Iris pigment epithelial cell (primary cell): ENCODE measurements at regions not wholly inside any gene's neighbourhood (a gene's known extent, or its start where the extent isn't known, plus 50 kb on each side); places are given as distances from the start of the nearest gene placed in this dataset.
"Not testable (repeated sequence)": the region's sequence is repeated elsewhere in the genome, so short reads cannot be mapped to it uniquely, and the experiment has no call there.

Experiments
- DNase-seq: peaks from one replicate; pipeline ENCODE4 v3.0.0-alpha.2; 2011; ENCODE audit warnings: low read depth

DNA sequence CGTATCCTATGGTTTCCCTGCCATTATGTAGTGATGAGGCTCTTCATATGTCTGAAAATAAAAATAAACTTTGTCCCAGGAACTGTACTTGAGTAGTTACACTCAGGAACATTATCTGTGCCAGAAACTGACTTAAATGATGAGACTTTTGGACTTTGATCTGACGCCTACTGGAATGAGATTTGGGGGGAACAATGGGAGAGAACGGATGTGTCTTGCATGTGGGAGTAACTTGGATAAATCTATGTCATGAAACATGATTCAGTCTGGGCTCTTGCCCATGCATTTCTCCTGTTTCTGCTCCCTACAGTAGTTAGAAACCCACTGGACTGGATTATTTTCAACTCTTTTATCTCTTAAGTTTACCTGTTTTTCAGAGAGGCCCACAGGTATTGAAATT is 2351.4 kb downstream of the PCDH7 start:
- DNase-seq, result peak; percentile 17

DNA sequence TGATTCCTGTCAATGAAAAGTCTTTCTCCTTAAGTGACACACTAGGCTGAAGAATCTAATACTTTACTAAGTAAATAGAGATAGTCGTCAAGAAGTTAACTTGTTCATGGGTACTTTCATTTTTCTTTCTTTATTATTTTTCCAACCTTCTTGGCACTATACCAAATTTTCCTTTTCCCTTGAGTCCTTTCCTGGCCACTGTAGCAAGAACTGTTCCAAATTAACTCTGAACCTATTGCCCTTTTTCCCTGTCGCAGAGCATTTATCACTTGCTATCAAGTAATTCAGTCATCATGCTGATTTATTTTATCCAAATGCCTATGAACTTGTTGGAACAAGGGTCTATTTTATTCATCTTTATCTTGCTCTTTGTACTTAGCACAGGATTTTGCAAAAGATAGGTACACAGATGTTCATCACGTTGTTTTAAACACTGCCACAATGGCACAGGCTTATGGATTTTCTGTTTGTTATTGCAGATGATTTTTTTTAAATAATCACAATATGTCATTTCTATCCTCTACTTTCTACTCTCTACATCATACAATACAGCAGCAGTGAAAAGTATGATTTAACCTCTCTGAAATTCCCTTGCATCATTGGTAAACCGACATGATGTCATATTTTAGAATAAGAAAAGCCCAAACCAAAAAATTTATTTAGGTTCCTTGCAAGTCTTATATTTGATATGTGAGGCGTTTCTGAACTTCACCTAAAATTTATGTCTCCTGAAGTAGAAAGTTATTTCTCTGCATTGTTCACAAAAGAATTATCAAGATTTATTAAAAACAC is 2352.3 kb downstream of the PCDH7 start:
- peak; percentile 8 for DNase-seq

DNA sequence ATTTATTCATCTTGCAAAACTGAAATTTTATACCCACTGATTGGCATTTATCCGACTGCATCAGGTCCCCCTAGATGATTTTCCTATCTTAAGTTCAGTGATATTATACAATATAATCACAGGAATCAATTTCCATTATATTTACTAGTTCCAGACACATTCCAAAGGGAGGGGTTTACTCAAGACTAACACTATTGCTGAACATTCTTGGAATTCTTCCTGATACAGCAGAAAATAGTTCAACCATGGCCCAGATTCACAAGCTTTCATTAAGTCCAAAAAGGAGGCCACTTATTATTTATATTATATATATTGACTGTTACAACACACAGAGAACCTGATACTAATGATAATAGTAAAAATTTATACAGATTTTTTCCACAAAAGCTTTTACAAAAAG is 2353.6 kb downstream of the PCDH7 start:
- DNase-seq, result peak; percentile 78

DNA sequence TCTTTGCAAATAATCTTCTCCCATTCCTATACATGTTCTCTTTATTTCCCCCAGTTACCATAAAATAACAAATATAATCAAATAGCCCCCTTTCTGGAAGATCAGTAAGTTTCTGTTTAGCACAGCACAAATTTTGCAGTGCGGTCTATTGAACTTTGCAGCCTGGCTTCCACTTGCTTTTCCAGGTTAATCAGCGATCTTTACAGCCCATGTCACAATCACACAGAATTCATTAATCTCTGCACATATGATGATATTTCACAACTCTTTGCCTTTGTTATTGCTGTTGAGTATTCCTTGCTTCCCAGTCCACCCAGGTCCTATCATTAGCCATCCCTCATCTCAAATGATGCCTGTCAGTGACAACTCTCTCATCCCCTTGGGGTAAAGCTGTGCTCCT is 2358.0 kb downstream of the PCDH7 start:
- no peak for DNase-seq

DNA sequence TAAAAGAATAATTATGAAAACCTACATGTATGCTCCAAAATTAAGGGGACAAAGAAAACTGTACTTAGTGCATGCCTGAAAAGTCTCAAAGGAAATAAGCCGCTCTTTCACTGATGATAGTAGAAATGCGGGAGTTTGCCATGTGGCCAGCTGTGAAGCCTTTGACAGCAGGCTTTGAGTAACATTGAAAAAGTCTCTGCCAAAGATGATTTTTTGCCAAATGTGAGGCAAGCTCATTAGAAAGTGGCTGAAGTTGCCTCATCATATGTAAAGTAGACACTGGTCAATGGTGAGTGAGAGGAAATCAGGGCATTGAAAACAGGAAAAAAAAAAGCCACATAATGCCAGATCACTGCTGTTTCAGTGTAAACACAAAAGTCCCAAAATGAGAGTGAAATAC is 2360.1 kb downstream of the PCDH7 start:
- no peak for DNase-seq

DNA sequence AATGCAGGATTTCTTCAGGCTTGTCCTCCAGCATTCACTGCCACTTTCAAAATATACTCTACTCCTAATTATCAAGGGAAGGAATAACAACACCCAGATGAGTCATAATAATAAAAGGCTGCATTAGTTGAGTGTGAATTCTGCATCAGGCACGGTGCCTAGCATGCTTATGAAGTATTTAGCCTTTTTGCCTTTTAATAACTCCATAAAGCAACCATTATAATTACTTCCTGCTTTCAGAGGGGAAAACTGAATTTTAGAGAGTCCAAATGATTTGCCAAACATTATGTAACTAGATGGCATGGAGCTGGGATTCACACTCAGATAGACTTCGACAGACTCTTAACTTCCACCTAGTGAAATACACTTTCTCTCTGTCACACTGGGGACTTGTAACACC is 2365.5 kb downstream of the PCDH7 start:
- DNase-seq, result no peak

DNA sequence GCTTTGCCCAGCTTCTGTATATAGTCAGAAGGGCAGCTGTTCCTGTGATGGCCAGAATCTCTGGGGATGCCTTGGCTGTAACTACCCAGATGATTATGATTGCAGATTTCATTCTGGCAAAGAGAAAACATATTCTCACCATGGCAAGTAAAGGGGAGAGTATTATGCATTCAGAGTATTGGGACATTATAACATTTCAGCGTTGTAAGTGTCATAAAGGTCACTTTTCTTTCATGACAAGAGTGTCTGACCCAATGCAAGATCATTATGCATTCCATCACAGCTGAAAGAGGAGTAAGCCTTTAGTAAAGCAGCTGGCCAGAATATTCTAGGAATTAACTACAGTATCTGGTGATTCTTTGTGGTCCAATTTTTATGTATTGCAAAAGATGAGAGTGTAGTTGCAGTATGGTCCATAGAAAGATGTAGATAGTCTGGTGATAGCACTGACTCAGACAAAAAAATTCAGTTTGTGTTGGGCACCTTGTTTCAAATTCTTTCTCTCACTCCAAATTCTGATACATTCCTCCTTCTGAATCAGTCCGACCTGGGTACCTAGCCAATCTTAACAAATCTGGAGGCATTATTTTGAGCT is 2366.3 kb downstream of the PCDH7 start:
- no peak for DNase-seq

DNA sequence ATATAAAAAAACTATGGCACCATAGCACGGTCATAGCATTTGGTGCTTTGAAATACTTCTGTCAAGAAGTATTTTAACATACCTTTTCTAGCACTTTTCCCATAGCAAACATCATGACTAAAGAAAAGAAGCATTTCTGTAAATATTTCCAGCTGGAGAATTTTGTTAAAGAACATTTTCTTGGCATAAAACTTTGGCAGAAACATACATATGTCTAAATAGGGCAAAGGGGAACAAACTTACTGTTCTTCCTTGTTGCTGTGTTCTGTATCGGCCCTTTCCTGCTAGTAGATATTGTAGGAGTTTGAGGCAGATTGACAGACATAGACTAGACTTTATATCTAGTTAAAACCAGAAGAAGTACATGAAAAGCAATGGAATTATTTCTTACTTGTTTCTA is 2368.5 kb downstream of the PCDH7 start:
- no peak for DNase-seq

DNA sequence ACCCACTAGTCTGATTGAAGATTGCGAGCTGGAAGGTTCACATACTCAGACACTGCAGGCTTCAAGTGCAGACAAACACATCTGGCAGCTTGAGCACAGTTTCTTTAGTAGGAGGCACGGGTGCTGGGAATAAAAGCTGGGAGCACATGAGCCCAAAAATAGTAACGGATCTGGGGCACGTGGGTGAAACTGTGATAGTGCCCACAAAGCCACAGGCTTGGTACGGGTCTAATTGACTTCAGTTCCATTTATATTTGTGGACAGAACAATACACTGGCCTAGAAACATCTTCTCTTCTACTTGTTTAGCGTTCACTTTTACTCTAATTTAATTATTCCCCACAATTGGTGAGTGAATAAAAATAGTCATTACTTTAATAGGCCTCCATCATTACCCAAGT is 2370.7 kb downstream of the PCDH7 start:
- DNase-seq, result no peak

DNA sequence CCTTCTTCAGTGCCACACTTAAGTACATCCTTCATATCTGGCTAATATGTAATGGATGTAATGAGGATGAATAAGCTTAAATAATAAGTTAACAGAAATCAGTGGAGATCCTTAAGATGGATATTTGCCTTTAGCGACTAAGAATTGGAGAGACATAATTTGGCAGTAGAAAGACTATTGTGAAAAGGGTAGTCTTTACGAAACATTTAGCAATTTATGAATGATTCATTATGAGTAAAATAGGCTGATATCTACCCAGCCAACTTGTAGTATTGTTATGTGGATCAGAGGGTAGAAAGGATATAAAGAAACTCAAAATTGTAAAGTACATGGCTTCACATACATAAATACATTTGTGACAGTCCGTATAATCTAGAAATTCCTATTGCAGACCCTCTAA is 2371.8 kb downstream of the PCDH7 start:
- DNase-seq, result peak; percentile 10

DNA sequence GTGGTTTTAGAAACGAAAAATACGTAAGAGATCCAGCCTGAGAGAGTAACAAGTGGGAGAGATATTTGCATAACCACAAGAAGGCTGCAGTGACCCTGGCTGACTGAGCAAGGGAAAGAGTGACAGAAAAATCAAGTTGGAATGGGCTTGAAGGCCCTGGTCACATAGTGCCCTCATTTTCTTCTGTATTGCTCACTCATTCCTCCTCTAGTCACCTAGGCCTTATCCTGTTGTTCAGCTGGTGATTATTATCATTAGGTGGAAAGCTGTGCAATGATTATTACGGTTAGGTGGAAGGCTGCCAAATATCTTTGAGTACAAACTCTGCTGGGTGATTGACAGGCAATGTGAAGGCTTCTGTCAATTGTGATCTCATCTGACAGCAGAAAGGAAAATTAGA is 2384.1 kb downstream of the PCDH7 start:
- DNase-seq, result peak; percentile 57

DNA sequence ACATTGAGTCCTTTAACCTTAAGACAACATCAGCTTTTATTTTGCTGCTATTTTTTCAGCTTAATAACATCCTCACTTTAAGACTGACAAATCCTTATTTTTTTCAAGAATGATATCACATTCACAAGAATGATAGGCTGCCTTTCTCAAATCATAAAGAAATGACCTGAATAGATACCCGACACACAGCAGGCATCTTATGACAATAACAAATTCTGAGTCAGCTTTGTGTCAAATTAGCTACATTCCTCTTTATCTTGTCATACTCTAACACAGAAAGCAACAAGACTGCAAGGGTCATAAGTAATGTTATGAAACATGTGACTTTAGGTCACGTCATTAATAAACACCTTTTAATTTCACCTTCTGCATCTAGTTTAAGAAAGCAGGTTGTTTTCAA is 2387.6 kb downstream of the PCDH7 start:
- peak; percentile 31 for DNase-seq

DNA sequence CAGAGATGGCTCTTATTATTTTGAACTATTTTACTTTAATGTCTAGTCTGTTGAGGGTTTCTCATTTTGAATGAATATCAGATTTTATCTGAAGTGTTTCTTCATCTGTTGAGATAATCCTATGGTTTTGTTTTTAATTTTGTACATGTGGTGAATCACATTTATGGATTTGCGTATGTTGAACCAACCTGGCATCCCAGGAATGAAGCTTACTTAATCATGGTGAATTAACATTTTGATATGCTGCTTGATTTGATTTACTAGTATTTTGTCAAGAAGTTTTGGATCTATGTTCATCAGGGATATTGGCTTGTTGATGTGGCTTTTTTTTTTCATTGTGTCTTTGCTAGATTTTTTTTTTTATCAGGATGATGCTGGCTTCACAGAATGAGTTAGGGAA is 2390.9 kb downstream of the PCDH7 start:
- peak; percentile 50 for DNase-seq

DNA sequence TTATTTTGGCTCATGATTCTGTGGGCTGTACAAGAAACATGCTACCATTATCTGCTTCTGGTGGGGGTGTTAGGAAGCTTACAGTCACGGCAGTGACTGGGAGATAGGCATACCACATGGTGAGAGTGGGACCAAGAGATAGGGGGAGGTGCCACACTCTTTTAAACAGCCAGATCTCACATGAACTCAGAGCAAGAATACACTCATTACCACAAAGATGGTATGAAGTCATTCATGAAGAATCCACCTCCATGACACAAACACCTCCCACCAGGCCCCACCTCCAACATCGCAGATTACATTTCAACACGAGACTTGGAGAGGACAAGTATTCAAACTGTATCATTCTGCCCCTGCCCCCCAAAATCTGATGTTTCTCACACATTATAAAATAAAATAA is 2396.7 kb downstream of the PCDH7 start:
- DNase-seq, result no peak

DNA sequence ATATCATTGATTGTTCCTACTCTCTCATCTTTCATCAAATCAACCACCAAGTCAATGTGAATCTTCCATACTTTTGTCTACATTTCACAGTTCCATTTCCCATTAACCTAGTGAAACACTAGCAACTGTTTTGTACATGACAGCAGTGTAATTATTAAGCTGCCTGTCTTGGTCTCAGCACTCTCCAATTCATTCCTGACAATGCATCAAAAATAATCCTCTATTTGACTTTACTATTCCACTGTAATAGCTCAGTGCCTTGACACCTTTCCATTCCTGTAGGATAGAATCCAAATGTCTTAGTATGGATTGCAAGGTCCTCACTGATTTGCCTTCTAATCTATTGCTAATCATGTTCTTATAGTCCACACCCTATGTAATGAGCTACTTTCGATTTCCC is 2405.8 kb downstream of the PCDH7 start:
- DNase-seq, result no peak

DNA sequence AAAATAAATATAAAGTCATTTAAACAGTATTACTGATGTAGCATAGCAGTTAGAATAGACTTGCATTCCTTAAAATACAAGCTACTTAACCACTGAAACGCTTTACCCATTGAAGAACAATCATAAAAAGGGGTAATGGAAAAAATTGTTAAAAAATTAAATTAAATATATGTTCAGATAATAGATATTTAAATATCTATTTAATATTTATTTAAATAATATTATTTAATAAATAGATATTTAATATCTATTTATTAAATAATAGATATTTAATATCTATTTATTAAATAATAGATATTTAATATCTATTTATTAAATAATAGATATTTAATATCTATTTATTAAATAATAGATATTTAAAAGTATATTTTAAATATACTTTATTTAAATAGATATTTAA is 2410.5 kb downstream of the PCDH7 start:
- not testable (repeated sequence) for DNase-seq

DNA sequence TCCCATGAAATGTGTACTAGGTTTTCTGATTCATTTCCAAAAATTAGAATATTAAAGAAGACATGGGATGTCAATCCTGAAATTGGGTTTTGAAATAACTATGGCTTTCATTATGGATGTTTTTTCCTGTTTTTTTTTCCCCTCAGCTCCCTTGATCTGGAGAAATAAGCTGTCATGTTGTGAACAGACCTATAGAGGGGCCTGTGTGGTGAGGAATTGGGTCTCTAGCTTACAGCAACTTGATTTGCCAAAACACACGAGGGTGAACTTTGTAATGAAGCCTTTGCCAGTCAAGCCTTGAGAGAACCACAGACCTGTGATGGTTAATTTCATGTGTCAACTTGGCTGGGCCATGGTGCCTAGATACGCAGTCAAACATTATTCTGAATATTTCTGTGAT is 2413.6 kb downstream of the PCDH7 start:
- no peak for DNase-seq

DNA sequence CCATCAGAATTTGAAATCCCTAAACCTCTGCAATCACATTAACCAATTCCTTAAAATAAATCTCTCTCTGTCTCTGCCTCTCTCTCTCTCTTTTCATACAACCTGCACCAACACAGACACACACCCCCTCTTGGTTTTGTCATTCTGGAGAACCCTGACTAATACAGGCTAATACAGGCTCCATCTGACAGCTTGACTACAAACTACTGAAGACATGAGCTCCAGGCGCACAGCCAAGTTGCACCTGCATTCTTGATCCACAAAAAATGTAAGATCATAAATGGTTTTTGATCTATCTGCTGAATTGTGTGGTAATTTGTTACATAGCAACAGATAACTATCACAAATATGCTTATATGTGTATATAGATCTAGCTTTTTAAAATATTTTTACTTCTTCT is 2414.2 kb downstream of the PCDH7 start:
- no peak for DNase-seq

DNA sequence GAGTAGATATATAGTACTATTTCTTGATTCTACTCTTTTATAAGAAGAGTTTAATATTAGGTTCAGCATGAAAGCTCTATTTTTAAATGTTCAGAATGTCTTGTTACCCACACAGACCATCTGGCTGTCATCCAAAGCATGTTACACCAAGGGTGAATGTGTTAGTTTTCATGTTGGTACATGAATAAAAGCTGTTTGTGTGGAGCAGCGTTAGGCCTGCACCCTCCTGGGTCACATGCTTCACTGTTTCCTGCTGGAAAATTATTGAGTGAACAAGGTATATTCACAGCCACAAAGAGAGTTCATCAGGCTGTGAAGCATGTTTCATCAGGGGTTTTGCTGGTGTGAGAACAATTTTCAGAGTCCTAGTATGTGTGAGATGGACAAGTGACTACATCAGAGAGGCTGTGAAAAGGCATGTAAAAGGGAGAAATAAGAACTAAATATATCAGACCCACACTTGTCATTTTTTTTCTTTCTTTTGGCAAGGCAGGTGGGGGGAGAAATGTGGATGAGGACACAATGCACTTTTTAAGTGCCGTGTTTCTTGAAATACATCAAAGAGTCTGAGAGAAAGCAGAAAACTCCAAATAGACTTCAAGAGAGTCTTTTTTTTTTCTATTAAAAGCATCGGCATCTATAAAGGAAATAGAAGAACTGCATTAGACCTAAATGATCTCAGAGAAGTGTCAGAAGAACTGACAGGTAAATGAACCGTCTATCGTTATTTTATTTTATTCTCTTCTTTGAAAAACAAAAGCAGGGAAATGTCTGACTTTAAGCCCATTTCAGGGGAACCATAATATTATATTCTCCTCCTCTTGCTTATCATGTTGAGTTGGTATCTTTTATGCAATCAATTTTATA is 2429.7 kb downstream of the PCDH7 start:
- DNase-seq, result no peak

DNA sequence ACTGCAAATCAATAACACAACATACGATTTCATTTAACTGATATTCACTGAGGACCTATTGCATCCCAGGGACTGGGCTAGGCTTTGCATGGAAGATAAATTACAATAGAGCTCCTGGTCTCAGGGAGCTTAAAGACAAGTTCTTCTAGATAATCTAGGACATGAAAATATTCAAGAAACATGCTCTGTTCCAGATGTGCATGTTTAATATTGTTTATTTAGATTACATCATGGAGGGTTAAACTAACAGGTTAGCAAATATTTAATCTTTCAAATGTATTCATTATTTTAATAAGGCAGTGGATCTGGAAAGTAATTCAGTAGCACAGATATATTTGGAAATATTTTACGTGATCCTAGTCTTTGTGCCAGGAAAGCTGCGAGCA is 2430.3 kb downstream of the PCDH7 start:
- no peak for DNase-seq

DNA sequence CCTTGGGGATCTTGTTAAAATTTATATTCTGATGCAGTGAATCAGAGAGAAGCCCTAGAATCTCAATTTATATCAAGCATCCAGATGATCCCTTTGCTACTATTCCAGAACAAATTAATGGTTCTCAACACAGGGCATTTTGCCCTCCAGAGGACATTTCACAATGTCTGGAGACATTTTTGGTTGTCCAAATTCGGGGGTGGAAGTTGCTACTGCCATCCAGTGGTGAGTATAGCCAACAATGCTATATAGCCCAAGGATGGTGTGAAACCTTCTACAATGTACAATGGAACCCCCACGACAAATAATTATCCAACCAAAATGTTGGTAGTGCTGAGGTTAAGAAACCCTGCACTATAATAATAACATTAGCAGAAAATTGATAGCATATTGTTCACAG is 2440.0 kb downstream of the PCDH7 start:
- DNase-seq, result peak; percentile 13

DNA sequence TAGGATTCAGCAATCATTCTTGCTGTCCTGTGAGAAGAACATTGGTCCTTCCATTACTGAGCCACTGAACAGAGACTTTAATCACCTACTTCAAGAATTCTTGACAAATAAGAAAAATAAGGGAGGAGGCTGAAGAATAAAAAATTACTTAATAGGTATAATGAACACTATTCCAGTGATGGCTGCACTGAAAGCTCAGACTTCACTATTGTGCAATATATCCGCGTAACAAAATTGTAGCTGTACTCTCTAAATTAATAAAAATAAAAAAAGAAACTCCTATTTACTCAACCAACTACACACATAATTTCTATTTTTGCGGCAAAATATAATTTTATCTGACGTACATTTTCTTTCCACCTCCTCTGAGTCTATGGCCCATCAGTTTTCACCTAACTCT is 2441.0 kb downstream of the PCDH7 start:
- DNase-seq, result no peak

DNA sequence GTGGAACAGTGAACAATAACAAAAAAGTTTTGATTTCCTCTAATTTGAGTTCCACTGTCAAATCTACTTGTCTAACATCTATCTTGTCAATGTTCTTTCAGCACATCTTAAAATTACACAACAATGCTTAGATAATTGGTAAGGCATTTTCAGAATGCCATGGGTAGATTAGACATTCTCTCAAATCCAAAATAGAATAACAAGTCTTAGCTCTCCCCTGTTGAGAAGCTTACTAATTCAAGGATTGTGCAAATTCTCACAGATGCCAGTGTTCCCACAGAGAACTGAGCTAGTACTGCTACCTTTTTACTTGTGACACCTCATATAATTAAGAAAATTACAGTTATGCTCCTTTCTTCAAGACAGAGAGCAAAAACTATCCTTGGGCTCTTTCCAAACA is 2442.0 kb downstream of the PCDH7 start:
- no peak for DNase-seq
